ENCODE measurements at regions not wholly inside any gene's neighbourhood (a gene's known extent, or its start where the extent isn't known, plus 50 kb on each side); places are given as distances from the start of the nearest gene placed in this dataset.

- Mint-ChIP-seq H3K36me3 (ENCODE audit: low read depth) (no peaks in the 10 kb centered on the region), H3K4me1 (ENCODE audit: low read depth) (no peaks in the 10 kb centered on the region), H3K27me3 (no peaks in the 10 kb centered on the region), H3K4me3 (no peak overlapping the region), H3K9me3 (peaks cover 5% of the 10 kb centered on the region), H3K27ac (no peak overlapping the region)
- no peak for ATAC-seq
- DNase-seq: no peak
- no peak for TF ChIP-seq CTCF (IDR thresholded peaks at IDR 0.05)
- POLR2A ChIA-PET: no interaction called here
- intact Hi-C loops (cut with micrococcal nuclease): no loop called here
- CTCF ChIA-PET: no interaction called here
Observed at GRCh38 chr1:195511501-195511900, 1096.7 kb downstream of the KCNT2 start.

GRCh38 chr1:195501118-195501517, 1107.1 kb downstream of the KCNT2 start:
- intact Hi-C loops (cut with micrococcal nuclease): no loop called here
- TF ChIP-seq CTCF (IDR thresholded peaks at IDR 0.05): no peak
- ChIA-PET CTCF (no interaction called here), POLR2A (no interaction called here)
- H3K4me1 Mint-ChIP-seq (ENCODE audit: low read depth): no peaks in the 10 kb centered on the region
- no peaks in the 10 kb centered on the region for H3K27me3 Mint-ChIP-seq
- no peaks in the 10 kb centered on the region for H3K36me3 Mint-ChIP-seq (ENCODE audit: low read depth)
- H3K4me3 Mint-ChIP-seq: no peak overlapping the region
- ATAC-seq (no peak), DNase-seq (no peak)
- H3K9me3 Mint-ChIP-seq: no peaks in the 10 kb centered on the region
- no peak overlapping the region for H3K27ac Mint-ChIP-seq

GRCh38 chr1:195495720-195496635, 1112.3 kb downstream of the KCNT2 start:
- Mint-ChIP-seq H3K27ac (no peak overlapping the region), H3K36me3 (ENCODE audit: low read depth) (no peaks in the 10 kb centered on the region), H3K9me3 (peaks cover 2% of the 10 kb centered on the region), H3K27me3 (no peaks in the 10 kb centered on the region), H3K4me1 (ENCODE audit: low read depth) (no peaks in the 10 kb centered on the region), H3K4me3 (no peak overlapping the region)
- CTCF ChIA-PET: no interaction called here
- TF ChIP-seq CTCF (IDR thresholded peaks at IDR 0.05): no peak
- intact Hi-C loops (cut with micrococcal nuclease): no loop called here
- ATAC-seq: no peak
- POLR2A ChIA-PET: no interaction called here
- no peak for DNase-seq

GRCh38 chr1:195482137-195482536, 1126.1 kb downstream of the KCNT2 start:
- Mint-ChIP-seq H3K9me3 (no peaks in the 10 kb centered on the region), H3K36me3 (ENCODE audit: low read depth) (no peaks in the 10 kb centered on the region), H3K4me3 (no peak overlapping the region), H3K27ac (no peak overlapping the region), H3K4me1 (ENCODE audit: low read depth) (no peaks in the 10 kb centered on the region), H3K27me3 (no peaks in the 10 kb centered on the region)
- no peak for TF ChIP-seq CTCF (IDR thresholded peaks at IDR 0.05)
- POLR2A ChIA-PET: no interaction called here
- DNase-seq (no peak), ATAC-seq (no peak)
- CTCF ChIA-PET: no interaction called here
- intact Hi-C loops (cut with micrococcal nuclease): no loop called here

GRCh38 chr1:195481293-195481692, 1126.9 kb downstream of the KCNT2 start:
- DNase-seq (no peak), ATAC-seq (no peak)
- H3K4me3 Mint-ChIP-seq: no peak overlapping the region
- no peak for TF ChIP-seq CTCF (IDR thresholded peaks at IDR 0.05)
- ChIA-PET CTCF (no interaction called here), POLR2A (no interaction called here)
- H3K27me3 Mint-ChIP-seq: no peaks in the 10 kb centered on the region
- H3K9me3 Mint-ChIP-seq: no peaks in the 10 kb centered on the region
- H3K27ac Mint-ChIP-seq: no peak overlapping the region
- H3K36me3 Mint-ChIP-seq (ENCODE audit: low read depth): no peaks in the 10 kb centered on the region
- no peaks in the 10 kb centered on the region for H3K4me1 Mint-ChIP-seq (ENCODE audit: low read depth)
- intact Hi-C loops (cut with micrococcal nuclease): no loop called here
